ENCODE measurements at regions not wholly inside any gene's neighbourhood (a gene's known extent, or its start where the extent isn't known, plus 50 kb on each side); places are given as distances from the start of the nearest gene placed in this dataset.

- H3K79me2 ChIP-seq (ENCODE audit: insufficient read depth, low read length), result no peaks in the 10 kb centered on the region
- no peak overlapping the region for H2AFZ ChIP-seq (ENCODE audit: low read depth, low read length, severe bottlenecking)
- TF ChIP-seq CTCF (IDR thresholded peaks at IDR 0.05; ENCODE audit: insufficient read depth, low read length, poor library complexity, severe bottlenecking) (no peak), EZH2phosphoT487 (conservative IDR thresholded peaks at IDR 0.05; ENCODE audit: low read length) (no peak)
- H3K9ac ChIP-seq (ENCODE audit: low read length), result no peak overlapping the region
- no peaks in the 10 kb centered on the region for H3K9me3 ChIP-seq (ENCODE audit: insufficient read depth, low read length)
- H3K4me3 ChIP-seq (ENCODE audit: insufficient read depth, low read length, poor library complexity, severe bottlenecking), result no peak overlapping the region
- no peak overlapping the region for H3K27ac ChIP-seq (ENCODE audit: low read depth, low read length)
- no peaks in the 10 kb centered on the region; the same call in 1 of the 2 replicates for H4K20me1 ChIP-seq (ENCODE audit: low read depth, low read length)
- H3K36me3 ChIP-seq (ENCODE audit: low read length), result no peaks in the 10 kb centered on the region
- no peaks in the 10 kb centered on the region for H3K9me2 ChIP-seq (replicated peaks; ENCODE audit: insufficient read depth, low read length)
- H3K27me3 ChIP-seq (ENCODE audit: low read length), result no peaks in the 10 kb centered on the region
- no peak overlapping the region for H3K4me2 ChIP-seq (ENCODE audit: low read depth, low read length, poor library complexity, severe bottlenecking)
- H3F3A ChIP-seq (ENCODE audit: insufficient read depth), result no peaks in the 10 kb centered on the region
Measured at GRCh38 chr16:77059446-77059845, 131.5 kb upstream of the MON1B start.

DNA sequence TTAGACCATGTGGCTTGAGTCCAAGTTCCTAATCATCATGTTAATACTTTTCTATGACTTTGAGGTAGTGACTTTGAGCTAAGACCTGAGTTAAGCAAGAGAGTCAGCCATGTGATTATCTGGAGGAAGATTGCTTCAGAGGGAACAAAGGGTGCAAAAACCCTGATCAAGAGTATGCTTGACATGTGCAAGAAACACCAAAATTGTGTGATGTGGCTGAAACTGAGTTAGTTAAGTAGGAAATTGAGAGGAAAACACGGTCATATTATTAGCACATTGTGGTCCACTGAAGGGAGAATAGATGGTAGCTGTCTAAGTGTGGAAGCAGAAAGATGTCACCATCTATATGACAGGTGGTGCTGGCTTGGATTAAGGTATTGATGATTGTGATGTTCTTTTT lies 130.4 kb upstream of the MON1B start:
- Histone ChIP-seq H3K9me2 (replicated peaks; ENCODE audit: insufficient read depth, low read length) (no peaks in the 10 kb centered on the region), H2AFZ (ENCODE audit: low read depth, low read length, severe bottlenecking) (no peak overlapping the region), H3K9me3 (ENCODE audit: insufficient read depth, low read length) (no peaks in the 10 kb centered on the region), H4K20me1 (ENCODE audit: low read depth, low read length) (no peaks in the 10 kb centered on the region; the same call in 1 of the 2 replicates), H3K79me2 (ENCODE audit: insufficient read depth, low read length) (no peaks in the 10 kb centered on the region), H3K4me2 (ENCODE audit: low read depth, low read length, poor library complexity, severe bottlenecking) (no peak overlapping the region), H3K27me3 (ENCODE audit: low read length) (no peaks in the 10 kb centered on the region), H3K27ac (ENCODE audit: low read depth, low read length) (no peak overlapping the region), H3K4me3 (ENCODE audit: insufficient read depth, low read length, poor library complexity, severe bottlenecking) (no peak overlapping the region), H3K9ac (ENCODE audit: low read length) (no peak overlapping the region), H3K36me3 (ENCODE audit: low read length) (no peaks in the 10 kb centered on the region), H3F3A (ENCODE audit: insufficient read depth) (no peaks in the 10 kb centered on the region)
- TF ChIP-seq CTCF (IDR thresholded peaks at IDR 0.05; ENCODE audit: insufficient read depth, low read length, poor library complexity, severe bottlenecking) (no peak), EZH2phosphoT487 (conservative IDR thresholded peaks at IDR 0.05; ENCODE audit: low read length) (no peak)

- Histone ChIP-seq H3K27me3 (ENCODE audit: low read length) (no peaks in the 10 kb centered on the region), H3K4me2 (ENCODE audit: low read depth, low read length, poor library complexity, severe bottlenecking) (no peak overlapping the region), H3K79me2 (ENCODE audit: insufficient read depth, low read length) (no peaks in the 10 kb centered on the region), H4K20me1 (ENCODE audit: low read depth, low read length) (no peaks in the 10 kb centered on the region; the same call in 1 of the 2 replicates), H3K9me2 (replicated peaks; ENCODE audit: insufficient read depth, low read length) (no peaks in the 10 kb centered on the region), H3F3A (ENCODE audit: insufficient read depth) (no peaks in the 10 kb centered on the region), H3K9me3 (ENCODE audit: insufficient read depth, low read length) (no peaks in the 10 kb centered on the region), H3K9ac (ENCODE audit: low read length) (no peak overlapping the region), H2AFZ (ENCODE audit: low read depth, low read length, severe bottlenecking) (no peak overlapping the region), H3K27ac (ENCODE audit: low read depth, low read length) (no peak overlapping the region), H3K4me3 (ENCODE audit: insufficient read depth, low read length, poor library complexity, severe bottlenecking) (no peak overlapping the region), H3K36me3 (ENCODE audit: low read length) (no peaks in the 10 kb centered on the region)
- no peak for TF ChIP-seq CTCF (IDR thresholded peaks at IDR 0.05; ENCODE audit: insufficient read depth, low read length, poor library complexity, severe bottlenecking)
- TF ChIP-seq EZH2phosphoT487 (conservative IDR thresholded peaks at IDR 0.05; ENCODE audit: low read length), result no peak
Measured at GRCh38 chr16:77062878-77063675, 127.9 kb upstream of the MON1B start.

Data from SU-DHL-6 (cell line).